ENCODE measurements at regions not wholly inside any gene's neighbourhood (a gene's known extent, or its start where the extent isn't known, plus 50 kb on each side); places are given as distances from the start of the nearest gene placed in this dataset.

DNA sequence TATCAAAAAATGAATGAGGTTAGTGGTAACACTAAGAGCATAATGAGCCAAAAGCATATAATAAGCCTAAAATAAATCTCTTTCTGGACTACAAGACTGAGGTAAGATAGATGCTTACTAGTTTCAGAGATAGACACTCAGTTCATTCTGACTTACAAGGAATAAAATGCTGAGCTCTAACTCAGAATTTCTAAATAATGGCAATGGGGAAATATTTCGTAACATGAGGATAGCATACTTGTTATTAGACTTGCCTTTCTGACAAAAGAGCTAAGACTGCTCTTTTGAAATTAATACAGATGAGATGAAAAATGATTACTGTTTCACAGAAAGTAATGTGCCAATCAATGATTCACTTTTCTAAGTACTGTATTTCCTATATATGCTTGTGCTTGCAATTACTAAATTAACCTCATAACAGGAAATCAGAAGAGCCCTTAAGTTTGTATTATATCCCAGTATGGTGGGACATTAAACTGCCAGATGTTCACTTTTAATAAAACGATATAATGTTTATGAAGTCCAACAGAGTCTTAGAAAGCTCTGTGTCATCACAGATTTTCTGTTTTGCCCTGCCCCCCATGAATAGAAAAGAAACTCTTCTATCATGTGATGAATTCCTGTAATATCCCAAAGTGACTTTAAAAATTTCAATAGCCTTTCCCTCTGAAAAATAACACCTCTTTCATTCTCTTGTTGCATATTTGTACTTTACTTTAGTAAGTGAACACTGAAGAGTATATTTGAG lies 2771.0 kb upstream of the PCDH20 start:
- 0 out of 20 replicates have a peak, but pooled peaks cover 0 to 5% (median 0%) of the 10 kb centered on the region in 10 experiments for H3K4me1 ChIP-seq
- no peaks in the 10 kb centered on the region for H3K27me3 ChIP-seq
- no peak overlapping the region for H3K27ac ChIP-seq
- H3K4me2 ChIP-seq, result no peak overlapping the region
- no peaks in the 10 kb centered on the region for H4K20me1 ChIP-seq
- TF ChIP-seq Cebpa-rat (IDR thresholded peaks at IDR 0.05), result no peak
- H3K4me3 ChIP-seq, result no peak overlapping the region
- no peak overlapping the region for H3K9ac ChIP-seq
- H3K9me3 ChIP-seq (replicated peaks in 1 of 11), result no peaks in the 10 kb centered on the region
- H3K36me3 ChIP-seq, result no peaks in the 10 kb centered on the region

DNA sequence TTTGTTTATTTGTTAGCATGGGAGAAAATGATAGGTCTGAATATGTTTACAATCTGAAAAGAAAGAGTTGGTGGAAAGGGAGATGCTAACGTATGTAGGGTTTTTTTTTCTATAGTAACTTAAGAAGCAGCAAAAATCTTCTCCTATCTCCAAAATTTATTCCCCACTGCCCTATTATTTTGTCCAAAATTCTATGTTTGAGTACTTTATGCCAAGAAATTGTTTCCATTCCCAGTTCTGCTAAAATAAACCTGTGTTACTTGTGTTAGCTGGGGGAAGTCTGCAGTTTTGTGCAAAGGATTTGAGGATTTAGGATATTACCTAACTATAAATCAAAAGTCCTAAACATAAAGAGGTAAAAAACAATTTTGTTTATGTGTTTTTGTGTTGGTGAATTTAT lies 2770.4 kb upstream of the PCDH20 start:
- Histone ChIP-seq H3K36me3 (no peaks in the 10 kb centered on the region), H3K27me3 (no peaks in the 10 kb centered on the region), H3K9ac (no peak overlapping the region), H3K9me3 (replicated peaks in 1 of 11) (no peaks in the 10 kb centered on the region), H4K20me1 (no peaks in the 10 kb centered on the region), H3K4me1 (0 out of 20 replicates have a peak, but pooled peaks cover 0 to 5% (median 0%) of the 10 kb centered on the region in 10 experiments), H3K4me3 (no peak overlapping the region), H3K27ac (no peak overlapping the region), H3K4me2 (no peak overlapping the region)
- TF ChIP-seq Cebpa-rat (IDR thresholded peaks at IDR 0.05), result no peak

DNA sequence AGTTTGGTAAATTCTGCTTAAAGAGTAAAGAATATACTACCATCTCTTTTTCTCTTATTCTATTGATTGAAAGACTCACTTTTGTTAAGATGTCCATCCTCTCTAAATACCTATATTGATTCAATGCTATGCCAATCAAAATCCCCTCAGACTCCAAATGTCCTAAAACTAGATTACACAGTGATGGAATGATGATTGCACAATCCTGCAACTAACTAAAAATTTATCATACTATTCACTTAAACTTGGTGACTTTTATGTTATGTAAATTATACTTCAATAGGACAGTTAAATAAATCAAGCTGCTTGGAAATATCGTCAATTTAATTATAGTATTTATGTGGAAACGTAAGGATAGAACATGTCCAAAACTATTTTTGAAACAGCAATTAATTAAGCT lies 2765.1 kb upstream of the PCDH20 start:
- no peaks in the 10 kb centered on the region for H4K20me1 ChIP-seq
- no peak overlapping the region for H3K27ac ChIP-seq
- no peaks in the 10 kb centered on the region for H3K27me3 ChIP-seq
- no peak overlapping the region for H3K4me2 ChIP-seq
- no peaks in the 10 kb centered on the region for H3K9me3 ChIP-seq (replicated peaks in 1 of 11)
- TF ChIP-seq Cebpa-rat (IDR thresholded peaks at IDR 0.05), result no peak
- no peak overlapping the region for H3K9ac ChIP-seq
- no peaks in the 10 kb centered on the region for H3K36me3 ChIP-seq
- no peaks in the 10 kb centered on the region for H3K4me1 ChIP-seq
- H3K4me3 ChIP-seq, result no peak overlapping the region

DNA sequence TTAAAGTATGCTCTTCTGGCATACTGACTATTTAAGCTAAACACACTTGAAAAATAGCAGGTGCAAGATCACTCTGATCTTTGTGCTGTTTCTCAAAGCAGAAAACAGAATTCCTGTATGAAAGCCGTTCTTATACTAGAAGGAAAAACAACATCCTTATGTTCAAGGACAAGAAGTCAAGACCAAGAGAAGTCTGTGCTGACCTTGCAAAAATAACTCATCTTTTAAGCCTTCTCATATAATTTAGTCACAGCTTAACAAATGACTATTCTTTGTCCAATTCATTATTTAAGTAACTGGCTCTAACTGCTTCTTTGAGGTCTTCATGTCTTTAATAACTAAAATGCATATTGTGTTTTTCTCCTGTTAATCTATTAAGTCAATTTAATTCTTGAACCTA lies 2750.2 kb upstream of the PCDH20 start:
- H3K4me1 ChIP-seq, result peaks cover 0 to 8% (median 0%) of the 10 kb centered on the region in 10 experiments; a peak in 3 of 20 replicates
- H3K9ac ChIP-seq, result no peak overlapping the region
- H4K20me1 ChIP-seq, result no peaks in the 10 kb centered on the region
- H3K4me2 ChIP-seq, result no peak overlapping the region
- TF ChIP-seq Cebpa-rat (IDR thresholded peaks at IDR 0.05), result no peak
- H3K27ac ChIP-seq, result no peak overlapping the region
- no peaks in the 10 kb centered on the region for H3K27me3 ChIP-seq
- H3K36me3 ChIP-seq, result no peaks in the 10 kb centered on the region
- no peak overlapping the region for H3K4me3 ChIP-seq
- no peaks in the 10 kb centered on the region for H3K9me3 ChIP-seq (replicated peaks in 1 of 11)

DNA sequence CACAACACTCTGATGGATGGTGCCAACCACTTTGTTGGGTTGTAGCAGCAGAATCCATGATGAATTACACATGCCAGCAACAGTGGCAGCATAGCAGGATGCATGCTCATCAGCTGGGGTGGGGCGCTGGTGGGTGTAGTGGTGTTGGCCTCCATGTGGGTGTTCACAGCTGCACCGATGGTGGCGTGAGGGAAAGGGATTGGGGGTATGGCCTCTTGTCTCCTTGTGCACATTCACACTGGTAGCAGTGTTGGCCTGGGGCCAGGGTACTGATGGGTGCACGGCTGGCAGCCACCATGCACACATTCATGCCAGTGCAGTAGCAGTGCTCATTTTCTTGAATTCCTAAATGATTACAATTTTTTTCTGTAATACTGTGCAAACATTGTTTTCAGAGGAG lies 2748.8 kb upstream of the PCDH20 start:
- H3K4me1 ChIP-seq, result peaks cover 0 to 8% (median 0%) of the 10 kb centered on the region in 10 experiments; a peak in 5 of 20 replicates
- no peaks in the 10 kb centered on the region for H4K20me1 ChIP-seq
- H3K36me3 ChIP-seq, result no peaks in the 10 kb centered on the region
- H3K4me3 ChIP-seq, result no peak overlapping the region
- H3K9me3 ChIP-seq (replicated peaks in 1 of 11), result no peaks in the 10 kb centered on the region
- H3K9ac ChIP-seq, result no peak overlapping the region
- H3K4me2 ChIP-seq, result 0 out of 22 replicates have a peak overlapping the region, but pooled peaks of 2 of the 11 experiments have one; percentile 7 to 19
- H3K27ac ChIP-seq, result no peak overlapping the region
- no peaks in the 10 kb centered on the region for H3K27me3 ChIP-seq
- no peak for TF ChIP-seq Cebpa-rat (IDR thresholded peaks at IDR 0.05)

DNA sequence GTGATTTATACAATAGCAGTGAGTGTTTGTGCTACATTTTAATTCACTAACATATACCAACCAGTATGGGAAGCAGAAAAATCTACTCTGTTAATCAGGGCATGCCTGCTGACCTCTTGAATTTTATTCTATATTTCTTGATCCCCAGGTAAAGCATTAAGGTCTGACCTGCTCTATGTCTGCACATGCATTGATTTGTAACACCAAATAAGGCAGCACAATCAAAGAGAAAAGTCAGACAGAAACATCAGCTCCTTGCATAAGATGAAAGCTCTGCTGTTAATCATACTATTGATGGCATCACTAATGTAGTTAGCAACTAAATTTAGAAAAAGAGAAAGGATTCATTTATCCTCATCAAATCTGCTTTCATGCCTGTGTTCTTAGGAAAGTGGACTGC lies 2744.8 kb upstream of the PCDH20 start:
- Histone ChIP-seq H3K9me3 (replicated peaks in 1 of 11) (no peaks in the 10 kb centered on the region), H4K20me1 (no peaks in the 10 kb centered on the region), H3K9ac (no peak overlapping the region), H3K27ac (no peak overlapping the region), H3K4me3 (no peak overlapping the region), H3K4me2 (no peak overlapping the region), H3K27me3 (no peaks in the 10 kb centered on the region), H3K36me3 (no peaks in the 10 kb centered on the region), H3K4me1 (peaks cover 0 to 10% (median 3%) of the 10 kb centered on the region in 10 experiments; a peak in 5 of 20 replicates)
- no peak for TF ChIP-seq Cebpa-rat (IDR thresholded peaks at IDR 0.05)

DNA sequence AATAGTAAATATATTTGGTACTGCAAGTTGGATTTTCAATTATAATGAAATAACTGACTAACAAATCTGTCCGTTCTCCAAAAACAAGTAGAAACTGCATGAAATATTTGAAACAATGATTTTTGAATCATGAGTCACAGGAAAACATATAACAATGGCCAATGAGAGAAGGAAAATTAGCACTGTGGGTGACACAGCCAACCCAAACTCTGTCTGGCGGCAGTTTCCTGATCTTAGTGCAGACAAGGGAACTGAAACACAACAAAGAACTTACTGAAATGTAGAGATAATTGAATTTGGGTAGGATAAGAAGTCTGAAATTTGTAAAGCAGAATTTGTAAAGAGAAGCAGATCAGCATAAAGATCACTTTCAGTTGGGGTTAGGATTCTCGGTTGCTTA lies 2743.3 kb upstream of the PCDH20 start:
- Histone ChIP-seq H3K4me2 (no peak overlapping the region), H3K36me3 (no peaks in the 10 kb centered on the region), H3K9me3 (replicated peaks in 1 of 11) (no peaks in the 10 kb centered on the region), H3K9ac (no peak overlapping the region), H4K20me1 (no peaks in the 10 kb centered on the region), H3K27ac (no peak overlapping the region), H3K4me1 (peaks cover 0 to 10% (median 0%) of the 10 kb centered on the region in 10 experiments; a peak in 4 of 20 replicates), H3K4me3 (no peak overlapping the region), H3K27me3 (no peaks in the 10 kb centered on the region)
- no peak for TF ChIP-seq Cebpa-rat (IDR thresholded peaks at IDR 0.05)

DNA sequence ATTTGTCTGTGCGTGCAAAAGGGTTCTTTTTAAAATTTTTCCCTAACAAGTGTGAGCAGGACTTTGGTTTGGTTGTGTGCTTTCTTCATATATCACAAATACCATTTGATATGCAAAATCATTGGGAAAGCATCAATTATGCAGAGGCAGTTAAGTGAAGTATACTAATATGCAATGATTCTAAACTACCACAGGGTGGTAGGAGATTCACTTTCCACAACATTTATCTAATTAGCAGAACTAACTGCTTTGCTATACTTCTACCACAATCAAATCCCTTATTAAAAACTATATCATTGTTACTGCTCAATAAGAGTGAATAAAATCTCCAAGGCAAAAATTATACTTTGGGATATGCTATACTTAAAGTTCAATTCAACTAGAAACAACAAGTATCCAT lies 2738.9 kb upstream of the PCDH20 start:
- Histone ChIP-seq H3K4me1 (peaks cover 0 to 8% (median 0%) of the 10 kb centered on the region in 10 experiments; a peak in 2 of 20 replicates), H3K27me3 (no peaks in the 10 kb centered on the region), H4K20me1 (no peaks in the 10 kb centered on the region), H3K4me2 (no peak overlapping the region), H3K9ac (no peak overlapping the region), H3K27ac (no peak overlapping the region), H3K4me3 (no peak overlapping the region), H3K9me3 (replicated peaks in 1 of 11) (no peaks in the 10 kb centered on the region; a peak in 1 of 22 replicates), H3K36me3 (no peaks in the 10 kb centered on the region)
- no peak for TF ChIP-seq Cebpa-rat (IDR thresholded peaks at IDR 0.05)

DNA sequence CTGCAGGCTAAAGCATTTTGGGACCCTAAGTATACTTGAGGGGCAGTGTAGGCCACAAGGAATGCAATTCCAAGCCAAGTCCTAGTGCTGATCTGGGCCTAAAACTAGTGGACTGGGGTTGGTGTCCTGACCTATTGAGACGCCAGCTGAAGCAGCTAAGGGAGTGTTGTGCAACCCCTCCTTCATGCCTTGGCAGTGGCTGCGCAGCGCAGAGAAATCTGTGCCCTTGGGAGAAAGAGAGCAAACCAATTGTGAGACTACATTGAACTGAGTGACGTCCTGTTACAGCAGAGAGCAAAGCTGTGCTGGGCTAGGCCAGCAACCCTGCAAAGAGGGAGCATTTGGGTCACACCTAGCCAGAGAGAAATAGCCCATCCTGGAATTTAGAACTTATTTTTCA lies 2715.0 kb upstream of the PCDH20 start:
- Histone ChIP-seq H3K36me3 (no peaks in the 10 kb centered on the region), H3K4me2 (no peak overlapping the region)

DNA sequence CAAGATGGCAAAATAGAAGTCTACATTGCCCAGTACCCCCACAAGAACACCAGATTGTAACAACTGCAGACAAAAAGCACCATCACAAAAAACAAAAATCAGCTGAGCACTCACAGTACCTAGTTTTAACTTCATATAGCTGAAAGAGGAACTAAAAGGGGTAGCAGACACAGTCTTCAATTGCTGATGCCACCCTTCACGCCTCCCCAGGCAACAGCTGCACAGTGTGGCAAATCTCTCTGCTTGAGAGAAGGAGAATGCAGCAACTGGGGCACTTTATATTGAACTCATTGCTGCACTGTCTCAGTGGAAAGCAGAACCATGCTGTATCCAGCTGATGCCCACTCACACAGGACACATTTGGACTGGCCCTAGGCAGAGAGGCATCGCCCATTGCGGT lies 2714.5 kb upstream of the PCDH20 start:
- Histone ChIP-seq H3K36me3 (no peaks in the 10 kb centered on the region), H3K9ac (no peak overlapping the region), H3K27ac (no peak overlapping the region), H3K4me2 (no peak overlapping the region), H3K4me1 (0 out of 20 replicates have a peak, but pooled peaks cover 0 to 4% (median 0%) of the 10 kb centered on the region in 10 experiments), H4K20me1 (no peaks in the 10 kb centered on the region), H3K27me3 (no peaks in the 10 kb centered on the region), H3K4me3 (no peak overlapping the region), H3K9me3 (replicated peaks in 1 of 11) (no peaks in the 10 kb centered on the region)
- no peak for TF ChIP-seq Cebpa-rat (IDR thresholded peaks at IDR 0.05)

More for the DNA sequence above, 2715.0 kb upstream of the PCDH20 start:
- Histone ChIP-seq H3K9me3 (replicated peaks in 1 of 11) (no peaks in the 10 kb centered on the region), H3K27me3 (no peaks in the 10 kb centered on the region), H3K27ac (no peak overlapping the region), H4K20me1 (no peaks in the 10 kb centered on the region), H3K4me1 (0 out of 20 replicates have a peak, but pooled peaks cover 0 to 4% (median 0%) of the 10 kb centered on the region in 10 experiments), H3K4me3 (no peak overlapping the region), H3K9ac (no peak overlapping the region)
- TF ChIP-seq Cebpa-rat (IDR thresholded peaks at IDR 0.05), result no peak
